GM10266 (cell line): ENCODE measurements at regions not wholly inside any gene's neighbourhood (a gene's known extent, or its start where the extent isn't known, plus 50 kb on each side); places are given as distances from the start of the nearest gene placed in this dataset.
"Not testable (repeated sequence)": the region's sequence is repeated elsewhere in the genome, so short reads cannot be mapped to it uniquely, and the experiment has no call there.

Source experiments
- DNase-seq: peaks from one replicate; pipeline ENCODE4 v3.0.0; 2012; ENCODE audit errors: extremely low spot score

GRCh38 chr3:195976876-195977275 is 68.5 kb upstream of the TNK2 start:
- DNase-seq: not testable (repeated sequence)

DNA sequence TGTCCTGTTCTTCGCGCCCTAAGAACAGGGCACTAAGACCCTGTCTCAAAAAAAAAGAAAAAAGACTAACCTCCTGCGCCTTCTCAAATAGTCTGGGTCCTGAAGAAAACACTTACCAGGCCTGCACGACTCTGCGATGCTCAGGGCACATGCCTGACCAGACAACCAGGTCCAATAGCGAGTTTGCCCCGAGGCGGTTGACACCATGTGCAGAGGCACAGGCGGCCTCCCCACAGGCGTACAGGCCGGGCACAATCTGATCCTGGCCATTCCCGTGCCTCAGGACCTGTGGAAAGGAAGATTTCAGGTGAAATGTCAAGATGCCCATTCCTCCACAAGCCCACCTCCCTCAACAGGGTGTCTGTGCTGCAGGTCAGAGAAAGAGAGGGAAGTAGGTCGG is 65.9 kb upstream of the TNK2 start:
- DNase-seq: not testable (repeated sequence)

- DNase-seq: not testable (repeated sequence)
These were observed 62.5 kb upstream of the TNK2 start for GRCh38 chr3:195970873-195971272.

DNA sequence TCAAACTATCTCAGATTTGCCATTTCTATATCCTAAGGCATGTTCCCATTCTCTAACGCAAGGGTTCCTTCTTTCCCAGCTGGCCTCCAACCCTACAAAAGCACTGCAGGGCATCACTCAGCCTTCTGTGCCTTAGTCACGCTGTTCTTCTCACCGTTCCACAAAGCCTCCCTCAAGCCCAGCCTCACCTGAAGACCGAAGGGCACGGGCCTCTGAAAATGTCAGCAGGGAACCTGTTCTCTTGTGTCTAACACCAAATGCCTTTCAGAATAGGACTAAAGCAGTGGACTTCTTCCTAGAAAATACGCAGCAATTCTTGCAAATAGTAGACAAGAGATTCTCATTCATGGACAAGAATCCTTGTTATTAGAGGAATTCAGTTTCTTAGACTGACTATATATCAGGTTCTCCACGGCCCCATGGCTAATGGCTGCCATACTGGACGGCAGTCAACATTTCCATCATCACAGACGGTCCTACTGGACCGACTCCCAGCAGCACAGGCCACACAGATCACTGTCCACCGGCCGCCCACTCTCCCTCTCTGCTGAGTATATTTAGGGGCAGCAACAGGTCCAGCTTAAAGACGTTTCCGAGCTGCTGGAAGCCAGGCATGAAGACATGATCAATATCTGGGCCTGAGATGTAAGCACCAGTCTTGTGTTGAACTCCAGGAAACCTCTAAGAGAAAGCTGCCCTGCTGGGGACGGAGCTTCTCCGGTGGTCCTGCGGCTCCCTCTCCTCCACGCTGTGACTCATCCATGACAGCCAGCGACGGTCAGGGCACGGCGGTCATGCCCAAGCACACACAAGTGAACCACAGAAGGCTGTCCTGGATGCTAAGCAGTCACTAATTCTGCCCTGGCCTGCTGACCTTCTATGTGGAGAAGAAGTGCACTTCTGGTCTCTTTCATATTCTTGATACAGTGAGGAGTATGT is 61.8 kb upstream of the TNK2 start:
- DNase-seq: not testable (repeated sequence)

DNA sequence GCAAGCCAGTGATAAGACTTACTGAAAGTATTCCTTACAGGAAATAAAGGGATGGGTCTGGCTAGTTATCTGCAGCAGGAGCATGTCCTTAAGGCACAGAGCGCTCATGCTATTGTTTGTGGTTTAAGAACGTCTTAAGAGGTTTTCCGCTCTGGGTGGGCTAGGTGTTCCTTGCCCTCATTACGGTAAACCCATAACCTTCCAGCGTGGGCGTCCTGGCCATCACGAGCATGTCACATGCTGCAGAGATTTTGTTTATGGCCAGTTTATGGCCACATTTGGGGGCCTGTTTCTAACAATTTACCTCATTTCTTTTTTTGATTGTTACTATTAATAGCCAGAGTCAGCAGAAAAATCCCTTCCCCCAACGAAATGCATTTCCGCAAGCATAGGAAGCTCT is 61.0 kb upstream of the TNK2 start:
- not testable (repeated sequence) for DNase-seq

GRCh38 chr3:195968104-195968503 is 59.8 kb upstream of the TNK2 start:
- DNase-seq: not testable (repeated sequence)

- not testable (repeated sequence) for DNase-seq
These were observed 59.0 kb upstream of the TNK2 start for GRCh38 chr3:195967387-195967720.

GRCh38 chr3:195966563-195967386 is 58.4 kb upstream of the TNK2 start:
- DNase-seq: not testable (repeated sequence)

GRCh38 chr3:195965217-195965616 is 56.9 kb upstream of the TNK2 start:
- DNase-seq: not testable (repeated sequence)

DNA sequence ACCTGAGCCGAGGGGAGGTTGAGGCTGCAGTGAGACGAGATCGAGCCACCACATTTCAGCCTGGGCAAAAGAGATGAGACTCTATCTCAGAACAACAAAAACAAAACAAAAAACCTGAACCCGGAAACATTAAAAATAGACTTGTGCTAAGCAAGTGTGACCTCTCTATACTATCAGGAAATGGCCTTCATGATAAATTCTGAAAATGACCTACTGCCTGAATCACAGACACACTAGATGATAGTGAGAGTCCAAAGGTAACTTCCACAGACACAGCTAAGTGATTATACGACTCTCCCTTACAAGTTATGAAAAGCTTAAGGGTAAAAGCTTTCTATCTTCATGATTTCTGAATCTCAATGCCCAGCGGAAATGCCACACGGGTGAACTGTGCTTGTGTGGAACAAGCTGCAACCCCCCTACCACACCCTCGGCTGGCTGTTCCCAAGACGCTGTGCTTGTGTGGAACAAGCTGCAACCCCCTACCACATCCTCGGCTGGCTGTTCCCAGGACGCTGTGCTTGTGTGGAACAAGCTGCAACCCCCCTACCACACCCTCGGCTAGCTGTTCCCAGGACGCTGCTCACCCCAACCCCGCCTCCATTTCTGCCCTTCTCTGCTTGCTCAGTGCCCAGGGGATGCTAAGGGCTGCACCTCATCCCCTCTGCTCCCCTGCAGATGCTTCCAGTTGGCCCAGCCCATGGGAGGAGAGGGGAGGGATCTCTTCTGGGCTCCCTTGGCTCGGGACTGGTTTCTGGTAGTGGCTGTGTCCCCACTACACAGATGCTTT is 56.2 kb upstream of the TNK2 start:
- DNase-seq: not testable (repeated sequence)

GRCh38 chr3:195962222-195962621 is 53.9 kb upstream of the TNK2 start:
- not testable (repeated sequence) for DNase-seq

- DNase-seq: not testable (repeated sequence)
These were observed 52.8 kb upstream of the TNK2 start for GRCh38 chr3:195960971-195961775.

GRCh38 chr3:195960164-195960563 is 51.8 kb upstream of the TNK2 start:
- not testable (repeated sequence) for DNase-seq

GRCh38 chr3:195959367-195960157 is 51.2 kb upstream of the TNK2 start:
- DNase-seq: not testable (repeated sequence)

DNA sequence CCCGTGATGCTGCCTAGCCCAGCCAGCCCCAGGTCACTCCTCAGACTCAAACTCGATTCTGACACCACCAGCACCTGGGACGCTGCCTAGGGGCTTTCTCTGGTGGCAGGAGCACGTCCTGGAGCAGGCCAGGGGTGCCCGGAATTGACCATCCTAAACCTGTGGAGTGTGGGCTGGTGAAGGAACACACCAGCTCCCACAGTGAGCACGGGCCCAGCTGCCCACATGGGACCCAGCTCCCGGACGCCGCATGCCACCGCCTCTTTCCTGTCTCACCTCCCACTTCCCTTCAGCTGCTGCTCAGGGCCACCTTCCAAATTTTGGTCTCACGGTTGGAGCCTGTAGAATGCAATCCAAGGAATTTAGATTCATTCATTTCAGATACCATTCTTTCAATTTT is 50.4 kb upstream of the TNK2 start:
- not testable (repeated sequence) for DNase-seq
